ENCODE measurements at regions not wholly inside any gene's neighbourhood (a gene's known extent, or its start where the extent isn't known, plus 50 kb on each side); places are given as distances from the start of the nearest gene placed in this dataset.

DNA sequence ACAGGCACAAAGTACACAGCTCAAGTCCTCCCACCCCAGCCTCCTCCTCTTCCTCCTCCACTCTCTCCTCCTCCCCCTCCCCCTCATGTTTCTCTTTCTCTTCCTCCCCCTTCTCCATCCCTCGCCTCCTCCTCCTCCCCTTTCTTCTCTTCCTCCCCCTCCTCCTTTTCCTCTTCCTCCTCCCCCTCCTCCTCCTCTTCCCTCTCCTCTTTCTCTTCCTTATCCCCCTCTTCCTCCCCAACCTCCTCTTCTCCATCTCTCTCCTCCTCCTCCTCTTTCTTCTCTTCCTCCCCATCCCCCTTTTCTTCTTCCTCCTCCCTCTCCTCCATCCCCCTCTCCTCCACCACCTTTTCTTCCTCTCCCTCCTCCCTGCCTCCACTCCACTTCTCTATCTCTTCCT is 276.3 kb upstream of the TSHZ3 start:
- Mint-ChIP-seq H3K4me3 (no peak overlapping the region), H3K4me1 (no peaks in the 10 kb centered on the region), H3K9me3 (no peaks in the 10 kb centered on the region), H3K27me3 (no peaks in the 10 kb centered on the region), H3K36me3 (no peaks in the 10 kb centered on the region), H3K27ac (no peak overlapping the region)
- CTCF ChIA-PET = no interaction called here
- no peak for DNase-seq

DNA sequence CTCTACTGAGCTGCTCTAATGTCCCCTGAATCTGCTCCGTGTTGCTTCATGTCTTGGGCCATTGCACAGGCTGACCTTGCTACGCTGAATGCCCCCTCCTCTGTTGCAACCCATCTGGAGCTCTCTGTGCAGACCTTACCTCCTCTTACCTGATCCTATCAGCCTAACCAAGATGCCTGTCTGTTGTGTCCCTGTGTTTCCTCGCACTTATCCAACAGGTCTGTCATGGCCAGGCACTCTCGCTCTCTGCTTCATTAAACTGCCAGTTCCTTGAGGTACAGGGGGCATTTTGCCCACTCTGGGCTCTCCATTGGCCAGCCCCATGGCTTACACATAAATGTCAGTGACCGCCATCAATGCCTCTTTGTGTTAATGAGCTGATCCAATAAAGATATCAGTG is 277.7 kb upstream of the TSHZ3 start:
- Mint-ChIP-seq H3K4me3 (no peak overlapping the region), H3K36me3 (no peaks in the 10 kb centered on the region), H3K4me1 (no peaks in the 10 kb centered on the region)

DNA sequence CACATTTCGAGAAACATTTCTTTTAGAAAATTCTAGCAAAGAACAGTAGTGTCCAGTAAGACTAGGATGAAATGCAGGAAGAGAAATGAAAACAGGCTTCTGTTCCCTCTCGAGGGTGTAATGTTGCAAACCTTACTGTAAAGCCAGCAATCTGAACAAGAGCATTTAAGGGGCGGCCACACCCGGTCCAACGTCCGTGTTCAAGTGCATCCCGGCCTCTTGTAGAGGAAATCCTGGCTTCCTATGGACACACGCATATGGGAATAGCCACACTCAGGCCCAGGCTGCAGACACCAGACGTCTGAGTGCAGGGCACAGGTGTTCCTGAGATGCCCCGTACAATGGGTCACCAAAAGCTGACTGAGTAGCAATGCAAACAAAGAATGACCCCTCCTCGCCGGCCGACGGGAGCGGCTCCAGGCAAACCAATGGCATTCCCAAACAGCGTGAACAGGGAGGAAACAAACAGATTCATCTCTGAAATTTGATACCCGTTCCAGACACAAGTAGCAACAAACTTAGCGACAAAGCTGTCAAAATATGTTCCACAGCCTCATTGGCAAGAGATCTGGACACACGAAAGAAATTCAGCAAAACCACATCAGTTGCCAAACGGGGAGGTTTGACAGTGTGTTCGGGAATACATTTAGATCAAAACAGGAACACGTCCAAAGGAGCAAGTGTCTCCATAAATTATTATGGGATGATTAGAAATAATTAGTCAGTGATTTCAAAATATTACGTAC is 278.6 kb upstream of the TSHZ3 start:
- DNase-seq = no peak
- CTCF ChIA-PET = no interaction called here
- H3K27ac Mint-ChIP-seq = no peak overlapping the region
- no peaks in the 10 kb centered on the region for H3K36me3 Mint-ChIP-seq
- no peak overlapping the region for H3K4me3 Mint-ChIP-seq
- no peaks in the 10 kb centered on the region for H3K4me1 Mint-ChIP-seq
- no peaks in the 10 kb centered on the region for H3K9me3 Mint-ChIP-seq
- H3K27me3 Mint-ChIP-seq = no peaks in the 10 kb centered on the region

More for the DNA sequence above, 277.7 kb upstream of the TSHZ3 start:
- Mint-ChIP-seq H3K9me3 (no peaks in the 10 kb centered on the region), H3K27ac (no peak overlapping the region), H3K27me3 (no peaks in the 10 kb centered on the region)
- no peak for DNase-seq
- CTCF ChIA-PET = no interaction called here

DNA sequence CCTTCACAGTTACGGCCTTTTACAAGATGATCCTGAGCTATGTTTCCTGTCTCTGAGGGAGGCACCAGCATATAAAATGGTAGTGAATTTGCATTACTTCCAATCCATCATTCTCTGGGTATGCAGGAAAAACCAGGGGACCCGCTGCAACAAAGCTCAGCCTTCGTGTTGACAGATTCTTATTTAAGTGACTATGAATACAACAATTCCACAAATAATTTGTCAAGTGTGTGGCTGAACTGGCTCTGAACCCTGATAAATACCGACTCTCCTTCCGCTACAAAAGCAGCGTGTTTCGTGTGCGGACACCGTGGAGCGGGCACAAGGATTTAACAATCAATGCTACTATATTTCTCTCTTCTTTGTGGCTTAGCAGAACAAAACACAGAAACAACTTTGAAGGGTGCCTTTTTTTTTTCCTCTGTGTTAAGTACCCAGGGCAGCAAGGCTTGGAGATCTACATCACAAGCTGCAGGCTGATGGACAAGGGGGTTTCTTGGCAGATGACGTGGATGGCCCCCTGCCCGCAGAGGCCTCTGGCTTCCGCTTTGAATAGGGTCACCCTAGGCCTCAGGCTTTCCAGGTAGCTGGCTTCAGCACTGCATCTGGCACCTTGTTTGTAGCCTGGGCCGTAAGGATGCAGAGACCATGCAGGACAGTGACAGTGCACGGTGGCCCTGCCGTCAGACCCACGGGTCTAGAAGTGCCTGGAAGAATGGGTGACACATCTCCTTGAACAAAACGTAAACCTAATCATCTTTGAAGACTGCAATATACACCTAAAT is 280.5 kb upstream of the TSHZ3 start:
- no peak overlapping the region for H3K27ac Mint-ChIP-seq
- DNase-seq = no peak
- H3K4me1 Mint-ChIP-seq = no peaks in the 10 kb centered on the region
- H3K4me3 Mint-ChIP-seq = no peak overlapping the region
- H3K9me3 Mint-ChIP-seq = no peaks in the 10 kb centered on the region
- H3K36me3 Mint-ChIP-seq = no peaks in the 10 kb centered on the region
- CTCF ChIA-PET = no interaction called here
- no peaks in the 10 kb centered on the region for H3K27me3 Mint-ChIP-seq

DNA sequence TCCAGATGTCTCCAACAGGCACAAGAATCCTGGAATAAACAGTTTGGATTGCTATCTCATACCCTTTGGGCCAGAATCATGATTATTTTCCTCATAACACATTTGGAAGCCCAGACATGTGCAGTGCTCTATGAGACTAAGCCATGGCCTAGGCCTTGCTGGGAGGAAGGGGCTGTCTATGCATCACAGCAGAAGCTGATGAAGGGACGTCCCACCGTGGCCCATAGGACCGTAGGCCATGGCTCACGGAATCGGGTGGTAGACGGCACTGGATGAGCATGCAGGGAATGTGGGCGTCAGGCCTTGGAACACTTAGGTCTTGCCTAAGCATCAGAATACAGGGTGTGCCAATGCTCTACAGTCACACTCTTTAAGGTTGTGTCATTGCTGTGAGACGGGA is 283.8 kb upstream of the TSHZ3 start:
- Mint-ChIP-seq H3K36me3 (no peaks in the 10 kb centered on the region), H3K27ac (no peak overlapping the region)

DNA sequence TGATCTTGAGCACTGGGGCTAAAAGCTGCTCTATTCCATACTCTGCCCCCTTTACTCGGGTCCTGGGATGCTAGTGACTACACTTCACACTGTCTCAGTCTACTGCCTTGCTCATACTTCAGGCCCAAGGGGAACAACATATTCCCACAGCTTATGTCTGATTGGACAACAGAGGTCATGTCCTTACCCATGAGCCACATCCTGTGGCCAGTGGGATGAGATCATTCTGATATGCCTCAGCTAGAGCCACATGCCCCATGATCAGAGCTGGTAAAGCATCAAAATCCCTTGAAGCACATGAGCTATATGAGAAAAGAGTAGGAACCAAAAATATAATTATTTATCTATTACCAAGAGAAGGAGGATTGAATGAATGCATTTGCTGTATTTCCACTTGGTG is 290.1 kb upstream of the TSHZ3 start:
- H3K36me3 Mint-ChIP-seq = no peaks in the 10 kb centered on the region
- no peaks in the 10 kb centered on the region for H3K27me3 Mint-ChIP-seq
- H3K4me1 Mint-ChIP-seq = no peaks in the 10 kb centered on the region
- H3K27ac Mint-ChIP-seq = no peak overlapping the region
- CTCF ChIA-PET = no interaction called here
- H3K9me3 Mint-ChIP-seq = peaks cover 3% of the 10 kb centered on the region
- no peak overlapping the region for H3K4me3 Mint-ChIP-seq
- no peak for DNase-seq

More for the DNA sequence above, 283.8 kb upstream of the TSHZ3 start:
- Mint-ChIP-seq H3K27me3 (no peaks in the 10 kb centered on the region), H3K4me1 (no peaks in the 10 kb centered on the region), H3K4me3 (no peak overlapping the region), H3K9me3 (no peaks in the 10 kb centered on the region)
- DNase-seq = no peak
- CTCF ChIA-PET = no interaction called here

DNA sequence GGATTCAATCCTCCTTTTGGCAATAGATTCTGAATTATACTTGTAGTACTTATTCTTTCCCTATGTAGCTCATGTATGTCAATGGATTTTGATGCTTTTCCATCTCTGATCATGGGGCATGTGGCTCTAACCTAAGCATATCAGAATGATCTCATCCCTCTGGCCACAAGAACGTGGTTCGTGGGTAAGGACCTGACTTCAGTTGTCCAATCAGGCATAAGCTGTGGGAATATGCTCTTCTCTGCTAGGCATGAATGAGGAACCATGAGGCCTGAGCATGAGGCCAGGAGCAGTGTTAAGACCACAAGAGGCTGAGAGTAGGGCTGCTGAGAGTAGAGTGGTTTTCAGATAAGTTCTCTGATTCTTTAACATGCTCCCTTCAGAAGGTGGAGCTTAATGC is 292.4 kb upstream of the TSHZ3 start:
- DNase-seq = no peak
- Mint-ChIP-seq H3K9me3 (peaks cover 6% of the 10 kb centered on the region), H3K4me1 (no peaks in the 10 kb centered on the region), H3K36me3 (no peaks in the 10 kb centered on the region), H3K4me3 (no peak overlapping the region), H3K27ac (no peak overlapping the region), H3K27me3 (no peaks in the 10 kb centered on the region)
- CTCF ChIA-PET = no interaction called here

DNA sequence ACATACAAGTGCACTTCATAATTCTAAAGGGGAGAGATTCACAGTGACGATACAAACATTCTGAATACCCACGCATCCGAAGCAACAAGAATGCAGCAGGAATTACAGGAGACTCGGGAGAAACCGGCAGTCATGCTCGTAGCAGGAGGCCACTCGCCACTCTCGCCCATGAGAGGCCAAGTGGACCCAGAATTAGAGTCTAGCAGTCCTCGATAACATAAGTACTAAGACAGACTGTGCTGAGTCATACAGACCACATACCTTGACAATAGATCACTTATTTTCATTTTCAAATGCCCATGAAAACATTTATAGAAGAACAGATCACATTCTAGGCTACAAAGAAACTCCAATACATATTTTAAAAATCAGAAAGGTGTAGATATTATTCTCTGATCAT is 299.1 kb upstream of the TSHZ3 start:
- CTCF ChIA-PET = no interaction called here

DNA sequence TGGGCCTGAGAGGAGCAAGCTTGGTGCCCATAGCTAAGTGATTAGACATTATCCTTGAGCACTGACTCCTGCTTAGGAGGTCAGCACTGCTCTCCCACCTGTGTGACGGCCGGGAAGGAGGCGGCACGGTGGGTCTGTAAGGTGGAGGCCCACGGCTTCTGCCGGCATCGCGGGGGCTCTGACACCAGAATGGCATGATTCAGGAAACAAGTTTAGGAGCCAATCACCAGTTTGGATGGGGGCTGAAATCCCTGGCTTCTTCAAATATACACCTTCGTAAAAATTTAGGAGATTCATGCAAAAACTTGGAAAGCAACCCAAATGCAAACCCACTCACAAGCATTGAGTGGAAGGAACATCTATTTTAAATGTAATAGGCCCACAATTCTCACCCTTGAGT is 307.3 kb upstream of the TSHZ3 start:
- H3K9me3 Mint-ChIP-seq = peaks cover 2% of the 10 kb centered on the region
- CTCF ChIA-PET = no interaction called here
- H3K4me3 Mint-ChIP-seq = no peak overlapping the region
- no peaks in the 10 kb centered on the region for H3K36me3 Mint-ChIP-seq
- DNase-seq = no peak
- no peaks in the 10 kb centered on the region for H3K4me1 Mint-ChIP-seq
- no peak overlapping the region for H3K27ac Mint-ChIP-seq
- no peaks in the 10 kb centered on the region for H3K27me3 Mint-ChIP-seq

More for the DNA sequence above, 299.1 kb upstream of the TSHZ3 start:
- Mint-ChIP-seq H3K36me3 (no peaks in the 10 kb centered on the region), H3K9me3 (peaks cover 3% of the 10 kb centered on the region), H3K4me3 (no peak overlapping the region), H3K27ac (no peak overlapping the region), H3K4me1 (no peaks in the 10 kb centered on the region), H3K27me3 (no peaks in the 10 kb centered on the region)
- no peak for DNase-seq

DNA sequence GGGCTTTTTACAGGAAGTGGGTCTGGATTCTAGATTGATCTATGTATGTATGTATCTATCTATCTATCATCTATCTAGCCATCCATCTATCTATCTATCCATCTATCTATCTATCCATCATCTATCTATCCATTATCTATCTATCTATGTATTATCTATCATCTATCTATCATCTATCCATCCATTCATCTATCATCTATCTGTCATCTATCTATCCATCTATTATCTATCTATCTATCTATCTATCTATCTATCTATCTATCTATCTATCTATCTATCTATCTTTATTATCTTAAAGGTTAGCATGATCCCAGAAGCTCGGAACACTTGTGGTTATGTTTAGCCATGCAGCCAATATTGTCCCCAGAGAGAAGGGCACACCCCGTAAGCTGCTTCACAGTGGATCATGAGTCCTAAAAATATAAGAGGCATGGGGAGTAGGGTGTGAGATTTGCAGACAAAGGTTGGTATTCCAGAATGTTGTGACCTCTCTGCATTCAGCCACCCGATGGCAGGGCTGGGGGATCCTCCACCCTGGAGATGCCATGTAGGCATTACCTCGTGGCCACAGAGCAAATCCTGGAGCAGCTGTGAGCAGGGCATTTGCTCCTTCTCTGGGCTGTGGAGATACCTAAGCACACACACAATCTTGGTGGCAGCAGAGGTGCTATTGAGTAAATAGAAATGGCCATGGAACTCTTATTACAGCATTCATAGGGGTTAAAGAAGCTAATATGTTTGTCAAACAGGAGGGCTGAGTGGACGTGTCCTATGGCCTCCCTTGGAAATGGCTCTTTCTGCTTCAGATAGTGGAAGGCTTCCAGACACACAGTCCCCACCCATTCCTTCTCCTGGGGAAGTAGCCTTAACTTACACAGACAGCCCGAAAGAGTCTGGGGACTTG is 310.0 kb upstream of the TSHZ3 start:
- Mint-ChIP-seq H3K27me3 (no peaks in the 10 kb centered on the region), H3K27ac (no peak overlapping the region), H3K4me3 (no peak overlapping the region), H3K4me1 (no peaks in the 10 kb centered on the region), H3K9me3 (peaks cover 4% of the 10 kb centered on the region), H3K36me3 (no peaks in the 10 kb centered on the region)
- CTCF ChIA-PET = no interaction called here
- no peak for DNase-seq

DNA sequence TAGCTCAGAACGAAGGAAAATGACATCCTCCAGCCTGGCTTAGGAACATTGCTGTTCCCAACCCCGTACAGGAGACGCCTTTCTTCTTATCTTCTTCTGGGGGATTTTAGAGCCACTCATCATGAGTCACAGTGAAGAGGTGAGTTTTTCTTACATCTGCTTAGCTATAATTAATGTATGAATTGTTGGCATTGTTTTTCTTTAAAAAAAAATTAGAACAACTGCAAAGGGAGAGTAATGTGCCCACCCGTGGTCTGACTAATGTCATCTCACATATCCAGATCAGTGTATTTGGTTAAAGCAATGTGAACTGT is 310.6 kb upstream of the TSHZ3 start:
- no peak overlapping the region for H3K4me3 Mint-ChIP-seq
- CTCF ChIA-PET = no interaction called here
- H3K36me3 Mint-ChIP-seq = no peaks in the 10 kb centered on the region
- H3K27ac Mint-ChIP-seq = no peak overlapping the region
- H3K4me1 Mint-ChIP-seq = no peaks in the 10 kb centered on the region
- no peaks in the 10 kb centered on the region for H3K27me3 Mint-ChIP-seq
- peaks cover 4% of the 10 kb centered on the region for H3K9me3 Mint-ChIP-seq
- DNase-seq = no peak

DNA sequence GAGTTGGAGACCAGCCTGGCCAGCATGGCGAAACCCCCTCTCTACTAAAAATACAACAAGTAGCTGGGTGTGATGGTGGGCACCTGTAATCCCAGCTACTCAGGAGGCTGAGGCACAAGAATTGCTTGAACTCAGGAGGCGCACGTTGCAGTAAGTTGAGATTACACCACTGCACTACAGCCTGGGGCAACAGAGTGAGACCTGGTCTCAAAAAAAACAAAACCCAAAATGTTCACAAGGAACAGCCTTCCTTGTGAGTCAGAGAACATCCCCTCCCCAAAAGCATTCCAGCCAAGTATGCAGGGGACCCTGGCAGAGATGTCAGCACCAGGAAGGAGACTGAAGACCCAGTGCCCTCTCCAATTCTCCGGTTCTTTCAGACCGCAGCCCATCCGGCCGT is 314.9 kb upstream of the TSHZ3 start:
- CTCF ChIA-PET = no interaction called here
- no peaks in the 10 kb centered on the region for H3K36me3 Mint-ChIP-seq
- DNase-seq = no peak
- H3K27me3 Mint-ChIP-seq = no peaks in the 10 kb centered on the region
- H3K27ac Mint-ChIP-seq = no peak overlapping the region
- no peaks in the 10 kb centered on the region for H3K4me1 Mint-ChIP-seq
- peaks cover 4% of the 10 kb centered on the region for H3K9me3 Mint-ChIP-seq
- no peak overlapping the region for H3K4me3 Mint-ChIP-seq

DNA sequence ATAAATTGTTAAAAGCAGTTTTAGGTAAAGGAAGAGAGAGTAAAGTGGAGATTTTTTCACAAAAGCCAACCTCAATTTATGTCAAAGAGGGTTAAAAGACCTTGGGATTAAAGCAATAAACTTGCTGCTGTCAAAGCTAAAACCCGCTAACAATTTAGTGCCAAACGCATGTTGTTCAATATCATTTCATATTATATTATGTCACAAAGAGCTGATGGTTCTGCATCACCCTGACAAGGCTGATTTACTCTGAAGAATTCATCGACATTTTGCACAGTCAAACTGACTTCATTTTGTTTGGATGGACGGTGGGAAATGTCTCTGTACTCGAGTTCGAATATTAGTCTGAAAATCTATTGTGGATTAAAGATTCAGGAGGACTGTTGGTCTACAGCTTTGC is 315.8 kb upstream of the TSHZ3 start:
- no peak overlapping the region for H3K27ac Mint-ChIP-seq
- no peaks in the 10 kb centered on the region for H3K4me1 Mint-ChIP-seq
- no peak for DNase-seq
- H3K4me3 Mint-ChIP-seq = no peak overlapping the region
- H3K9me3 Mint-ChIP-seq = peaks cover 4% of the 10 kb centered on the region
- CTCF ChIA-PET = no interaction called here
- no peaks in the 10 kb centered on the region for H3K36me3 Mint-ChIP-seq
- no peaks in the 10 kb centered on the region for H3K27me3 Mint-ChIP-seq

DNA sequence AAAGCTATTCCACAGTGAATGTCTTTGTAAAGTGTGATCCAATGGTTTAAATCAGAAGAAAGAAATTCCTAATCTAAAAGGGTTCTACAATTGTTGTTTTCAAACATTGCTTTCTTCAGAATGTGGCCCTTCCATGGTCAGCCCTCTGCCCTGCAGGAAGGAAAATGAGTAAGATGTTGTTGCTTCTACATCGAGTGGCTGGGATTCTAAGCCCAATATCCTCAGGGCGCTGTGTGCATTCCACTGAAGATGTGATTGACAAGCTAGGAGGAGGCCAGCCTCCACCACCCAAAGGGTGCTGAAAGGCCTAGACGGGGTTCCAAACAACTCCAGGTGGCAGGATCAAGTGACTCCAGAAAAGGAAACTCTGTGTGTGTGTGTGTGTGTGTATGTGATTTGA is 316.9 kb upstream of the TSHZ3 start:
- H3K4me1 Mint-ChIP-seq = no peaks in the 10 kb centered on the region
- H3K4me3 Mint-ChIP-seq = no peak overlapping the region
- H3K27me3 Mint-ChIP-seq = no peaks in the 10 kb centered on the region
- CTCF ChIA-PET = no interaction called here
- no peak for DNase-seq
- H3K36me3 Mint-ChIP-seq = no peaks in the 10 kb centered on the region
- peaks cover 3% of the 10 kb centered on the region for H3K9me3 Mint-ChIP-seq
- H3K27ac Mint-ChIP-seq = no peak overlapping the region

DNA sequence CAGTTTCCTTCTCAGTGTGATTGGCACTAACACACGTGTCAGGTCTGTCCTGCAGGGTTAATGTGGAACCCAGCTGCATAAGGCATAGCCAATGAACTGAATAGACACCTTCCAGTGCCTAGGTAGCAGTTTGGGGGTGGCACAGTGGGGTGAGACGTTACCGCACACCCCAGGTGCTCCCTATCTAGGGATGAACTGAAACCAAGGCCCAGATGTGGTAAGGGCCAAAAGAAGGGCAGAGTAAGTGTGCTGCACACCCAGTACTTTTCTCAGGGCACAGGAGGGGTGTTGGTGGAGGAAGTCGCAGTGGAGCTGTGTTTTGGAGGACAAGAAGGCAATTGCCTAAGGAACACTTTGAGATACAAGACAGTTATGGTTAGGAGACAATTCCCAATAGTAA is 317.9 kb upstream of the TSHZ3 start:
- no peaks in the 10 kb centered on the region for H3K4me1 Mint-ChIP-seq
- CTCF ChIA-PET = no interaction called here
- peaks cover 2% of the 10 kb centered on the region for H3K9me3 Mint-ChIP-seq
- H3K27me3 Mint-ChIP-seq = no peaks in the 10 kb centered on the region
- H3K4me3 Mint-ChIP-seq = no peak overlapping the region
- no peak for DNase-seq
- no peak overlapping the region for H3K27ac Mint-ChIP-seq
- H3K36me3 Mint-ChIP-seq = no peaks in the 10 kb centered on the region
